Cardiac fibroblast (primary cell): ENCODE measurements at regions not wholly inside any gene's neighbourhood (a gene's known extent, or its start where the extent isn't known, plus 50 kb on each side); places are given as distances from the start of the nearest gene placed in this dataset.
"Not testable (repeated sequence)": the region's sequence is repeated elsewhere in the genome, so short reads cannot be mapped to it uniquely, and the experiment has no call there.

Source experiments
- DNase-seq, 2 donors: peaks; one replicate each; pipeline versions ENCODE4 v3.0.0 to v3.0.0-alpha.2; 2010; ENCODE audit warnings: low read depth in 2 of 2
- H3K4me3 ChIP-seq, 2 donors: replicated peaks in 1 of 2; 1 replicate in 1 of 2; 2 replicates in 1 of 2; pipeline ENCODE4 v1.5.1; 2011; ENCODE audit warnings: low read depth in 2 of 2, low read length in 2 of 2, mild to moderate bottlenecking in 2 of 2, moderate library complexity in 1 of 2
- TF ChIP-seq, protein P1 (sequence below): IDR thresholded peaks from one replicate; pipeline ENCODE4 v1.5.1; 2011; ENCODE audit warnings: low read depth, mild to moderate bottlenecking, low read length, inconsistent platforms

DNA sequence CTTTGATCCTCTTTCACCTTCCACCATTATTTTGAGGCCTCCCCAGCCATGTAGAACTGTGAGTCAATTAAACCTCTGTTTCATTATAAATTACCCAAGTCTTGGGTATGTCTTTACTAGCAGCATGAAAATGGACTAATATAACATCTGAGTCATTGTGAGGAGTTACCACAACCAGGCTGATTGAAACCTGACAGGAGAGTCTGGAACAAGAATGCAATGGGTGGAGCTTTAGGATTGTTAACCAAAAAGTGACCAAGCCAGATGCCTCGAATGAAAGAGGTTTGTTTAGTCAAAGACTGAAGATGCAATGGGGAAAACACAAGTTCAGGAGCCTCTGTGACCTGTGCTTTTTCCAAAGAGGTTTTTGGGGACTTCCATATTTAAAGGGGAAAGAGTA, 659.0 kb downstream of the SLITRK6 start:
- TF ChIP-seq, protein P1, sequence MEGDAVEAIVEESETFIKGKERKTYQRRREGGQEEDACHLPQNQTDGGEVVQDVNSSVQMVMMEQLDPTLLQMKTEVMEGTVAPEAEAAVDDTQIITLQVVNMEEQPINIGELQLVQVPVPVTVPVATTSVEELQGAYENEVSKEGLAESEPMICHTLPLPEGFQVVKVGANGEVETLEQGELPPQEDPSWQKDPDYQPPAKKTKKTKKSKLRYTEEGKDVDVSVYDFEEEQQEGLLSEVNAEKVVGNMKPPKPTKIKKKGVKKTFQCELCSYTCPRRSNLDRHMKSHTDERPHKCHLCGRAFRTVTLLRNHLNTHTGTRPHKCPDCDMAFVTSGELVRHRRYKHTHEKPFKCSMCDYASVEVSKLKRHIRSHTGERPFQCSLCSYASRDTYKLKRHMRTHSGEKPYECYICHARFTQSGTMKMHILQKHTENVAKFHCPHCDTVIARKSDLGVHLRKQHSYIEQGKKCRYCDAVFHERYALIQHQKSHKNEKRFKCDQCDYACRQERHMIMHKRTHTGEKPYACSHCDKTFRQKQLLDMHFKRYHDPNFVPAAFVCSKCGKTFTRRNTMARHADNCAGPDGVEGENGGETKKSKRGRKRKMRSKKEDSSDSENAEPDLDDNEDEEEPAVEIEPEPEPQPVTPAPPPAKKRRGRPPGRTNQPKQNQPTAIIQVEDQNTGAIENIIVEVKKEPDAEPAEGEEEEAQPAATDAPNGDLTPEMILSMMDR, result no peak
- DNase-seq, result no peak
- H3K4me3 ChIP-seq, result no peak overlapping the region

GRCh38 chr13:85137516-85137915, 661.7 kb downstream of the SLITRK6 start:
- DNase-seq, result no peak
- TF ChIP-seq, protein P1, result no peak
- H3K4me3 ChIP-seq, result no peak overlapping the region

DNA sequence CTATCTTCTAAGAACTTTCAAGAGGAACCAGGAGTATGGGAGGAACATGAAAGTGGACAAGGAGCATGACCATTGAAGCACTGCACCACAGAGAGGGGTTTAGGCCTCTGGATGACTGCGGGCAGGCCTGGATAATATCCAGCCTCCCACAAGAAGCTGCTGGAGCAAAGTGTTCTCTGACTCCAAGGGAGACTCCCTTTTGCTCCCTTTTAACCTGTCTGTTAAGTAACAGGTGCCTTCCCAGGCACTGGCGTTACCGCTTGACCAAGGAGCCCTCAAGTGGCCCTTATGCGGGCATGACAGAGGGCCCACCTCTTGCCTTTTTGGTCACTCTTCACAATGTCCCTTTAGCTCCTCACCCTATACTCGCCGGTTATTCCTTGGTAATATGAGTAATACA, 666.2 kb downstream of the SLITRK6 start:
- H3K4me3 ChIP-seq, result no peak overlapping the region
- TF ChIP-seq, protein P1, result no peak

DNA sequence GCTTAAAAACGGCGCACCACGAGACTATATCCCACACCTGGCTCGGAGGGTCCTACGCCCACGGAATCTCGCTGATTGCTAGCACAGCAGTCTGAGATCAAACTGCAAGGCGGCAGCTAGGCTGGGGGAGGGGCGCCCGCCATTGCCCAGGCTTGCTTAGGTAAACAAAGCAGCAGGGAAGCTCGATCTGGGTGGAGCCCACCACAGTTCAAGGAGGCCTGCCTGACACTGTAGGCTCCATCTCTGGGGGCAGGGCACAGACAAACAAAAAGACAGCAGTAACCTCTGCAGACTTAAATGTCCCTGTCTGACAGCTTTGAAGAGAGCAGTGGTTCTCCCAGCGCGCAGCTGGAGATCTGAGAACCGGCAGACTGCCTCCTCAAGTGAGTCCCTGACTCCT, 675.7 kb downstream of the SLITRK6 start:
- DNase-seq, H3K4me3 ChIP-seq: not testable (repeated sequence)

More for the DNA sequence above, 666.2 kb downstream of the SLITRK6 start:
- no peak for DNase-seq

- H3K4me3 ChIP-seq, result no peak overlapping the region
- DNase-seq, result no peak
- TF ChIP-seq, protein P1, result no peak
Measured at GRCh38 chr13:85108356-85108755, 690.9 kb downstream of the SLITRK6 start.

GRCh38 chr13:85099245-85099644, 700.0 kb downstream of the SLITRK6 start:
- TF ChIP-seq, protein P1, result no peak
- no peak overlapping the region for H3K4me3 ChIP-seq
- DNase-seq, result no peak

DNA sequence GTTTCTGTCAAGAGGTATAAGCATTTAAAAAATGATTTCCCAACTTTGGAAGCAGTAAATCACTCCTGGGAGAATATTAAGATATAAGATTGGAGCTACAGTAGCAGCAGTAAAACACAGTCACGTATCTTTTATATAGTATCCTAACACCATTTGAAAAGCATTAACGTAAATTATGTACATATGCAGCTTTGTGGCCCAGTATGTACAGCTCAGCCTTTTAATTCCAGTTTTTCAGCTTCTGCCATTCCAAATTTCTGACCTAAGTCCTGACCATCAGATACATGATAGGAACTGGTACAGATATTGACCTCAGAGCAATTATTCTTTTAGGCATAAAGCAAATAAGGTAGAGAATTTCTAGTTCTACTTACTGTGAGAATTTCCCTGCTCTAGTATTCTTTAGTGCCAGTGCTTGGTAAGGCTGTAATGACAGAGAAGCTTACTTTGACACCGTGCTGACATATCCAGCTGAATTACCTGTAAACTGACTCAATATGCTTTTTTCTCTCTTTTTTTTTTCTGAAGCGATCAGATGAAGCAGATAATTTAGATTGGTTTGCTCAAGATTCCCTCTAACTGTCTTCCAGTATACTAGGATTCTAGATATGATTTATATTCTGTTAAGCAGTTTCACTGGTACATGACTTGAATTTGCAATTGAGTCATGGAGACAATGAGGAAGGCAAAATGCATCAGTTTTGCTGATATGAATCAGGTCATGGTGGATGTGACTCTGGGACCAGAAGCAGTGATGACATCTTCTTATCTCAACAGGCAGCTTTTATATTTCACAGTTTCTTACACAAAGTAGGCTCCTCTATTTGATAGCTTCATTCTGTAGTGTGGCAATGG, 703.6 kb downstream of the SLITRK6 start:
- H3K4me3 ChIP-seq, result no peak overlapping the region
- no peak for DNase-seq
- TF ChIP-seq, protein P1, result no peak
